DOHH2 (cell line): ENCODE measurements at regions not wholly inside any gene's neighbourhood (a gene's known extent, or its start where the extent isn't known, plus 50 kb on each side); places are given as distances from the start of the nearest gene placed in this dataset.

Source experiments
- CTCF ChIP-seq: fragments of 200-600 bp; sonication (generic); IDR thresholded peaks from one replicate; pipeline ENCODE4 v1.5.1; 2014; ENCODE audit warnings: antibody characterized with exemption, mild to moderate bottlenecking, low read depth, low read length; ENCODE audit not compliant: poor library complexity, severe bottlenecking
- EZH2phosphoT487 ChIP-seq: fragments of 200-600 bp; sonication (generic); IDR thresholded peaks from 2 replicates; pipeline ENCODE4 v1.6.1; 2017; ENCODE audit warnings: borderline replicate concordance, mild to moderate bottlenecking, antibody characterized with exemption, low read length, moderate library complexity, mixed read lengths

DNA sequence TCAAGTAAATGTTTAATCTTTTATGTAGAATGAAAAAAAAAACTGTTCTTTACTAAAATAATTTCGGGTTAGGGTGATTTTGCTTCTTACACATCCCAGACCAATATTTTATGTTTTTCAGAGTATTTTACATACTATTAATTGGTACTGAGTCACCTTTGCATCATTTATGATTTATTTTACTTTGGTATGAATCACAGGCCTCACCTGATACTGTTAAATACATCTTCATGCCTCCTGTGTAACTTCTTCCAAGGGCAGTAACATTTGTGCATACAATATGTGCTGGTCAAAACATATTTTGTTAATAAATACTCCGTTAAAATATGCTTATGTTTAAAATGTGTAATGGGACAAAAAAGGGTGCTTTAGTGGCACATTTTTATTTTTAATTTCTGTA is 529.6 kb downstream of the ZNF674 start:
- TF ChIP-seq CTCF (no peak), EZH2phosphoT487 (no peak)
